NCI-H524 treated with DMSO at 0.1 percent for 48 hours (cell line): ENCODE measurements at regions not wholly inside any gene's neighbourhood (a gene's known extent, or its start where the extent isn't known, plus 50 kb on each side); places are given as distances from the start of the nearest gene placed in this dataset.
"Not testable (repeated sequence)": the region's sequence is repeated elsewhere in the genome, so short reads cannot be mapped to it uniquely, and the experiment has no call there.

Experiments used
- DNase-seq: peaks from one replicate; lab custom pipeline; 2025; lab: John Stamatoyannopoulos, UW

GRCh38 chr21:23886828-23887724 is 1720.2 kb downstream of the MRPL39 start:
- no peak for DNase-seq

GRCh38 chr21:23881783-23882182 is 1725.5 kb downstream of the MRPL39 start:
- no peak for DNase-seq

- DNase-seq: no peak
Observed at GRCh38 chr21:23876925-23877558, 1730.2 kb downstream of the MRPL39 start.

GRCh38 chr21:23874271-23874670 is 1733.0 kb downstream of the MRPL39 start:
- no peak for DNase-seq

GRCh38 chr21:23861911-23862504 is 1745.3 kb downstream of the MRPL39 start:
- no peak for DNase-seq

GRCh38 chr21:23858878-23859277 is 1748.4 kb downstream of the MRPL39 start:
- no peak for DNase-seq

GRCh38 chr21:23853796-23854379 is 1753.4 kb downstream of the MRPL39 start:
- no peak for DNase-seq

GRCh38 chr21:23837564-23837963 is 1769.7 kb downstream of the MRPL39 start:
- DNase-seq: no peak

GRCh38 chr21:23822760-23823159 is 1784.5 kb downstream of the MRPL39 start:
- no peak for DNase-seq

- no peak for DNase-seq
Observed at GRCh38 chr21:23817337-23817736, 1789.9 kb downstream of the MRPL39 start.

- DNase-seq: no peak
Observed at GRCh38 chr21:23812485-23812884, 1794.8 kb downstream of the MRPL39 start.

GRCh38 chr21:23811805-23812204 is 1795.5 kb downstream of the MRPL39 start:
- no peak for DNase-seq

- DNase-seq: no peak
Observed at GRCh38 chr21:23809573-23809972, 1797.7 kb downstream of the MRPL39 start.

GRCh38 chr21:23806966-23807548 is 1800.2 kb downstream of the MRPL39 start:
- not testable (repeated sequence) for DNase-seq

- no peak for DNase-seq
Observed at GRCh38 chr21:23804866-23805265, 1802.4 kb downstream of the MRPL39 start.

- DNase-seq: no peak
Observed at GRCh38 chr21:23801292-23801691, 1806.0 kb downstream of the MRPL39 start.

GRCh38 chr21:23799376-23799775 is 1807.9 kb downstream of the MRPL39 start:
- no peak for DNase-seq

- DNase-seq: no peak
Observed at GRCh38 chr21:23792300-23792699, 1815.0 kb downstream of the MRPL39 start.

GRCh38 chr21:23789864-23790263 is 1817.4 kb downstream of the MRPL39 start:
- DNase-seq: no peak

GRCh38 chr21:23780326-23780725 is 1827.0 kb downstream of the MRPL39 start:
- no peak for DNase-seq

GRCh38 chr21:23743821-23744220 is 1863.5 kb downstream of the MRPL39 start:
- no peak for DNase-seq

- no peak for DNase-seq
Observed at GRCh38 chr21:23740463-23740862, 1866.8 kb downstream of the MRPL39 start.
